ENCODE measurements at regions not wholly inside any gene's neighbourhood (a gene's known extent, or its start where the extent isn't known, plus 50 kb on each side); places are given as distances from the start of the nearest gene placed in this dataset.

DNA sequence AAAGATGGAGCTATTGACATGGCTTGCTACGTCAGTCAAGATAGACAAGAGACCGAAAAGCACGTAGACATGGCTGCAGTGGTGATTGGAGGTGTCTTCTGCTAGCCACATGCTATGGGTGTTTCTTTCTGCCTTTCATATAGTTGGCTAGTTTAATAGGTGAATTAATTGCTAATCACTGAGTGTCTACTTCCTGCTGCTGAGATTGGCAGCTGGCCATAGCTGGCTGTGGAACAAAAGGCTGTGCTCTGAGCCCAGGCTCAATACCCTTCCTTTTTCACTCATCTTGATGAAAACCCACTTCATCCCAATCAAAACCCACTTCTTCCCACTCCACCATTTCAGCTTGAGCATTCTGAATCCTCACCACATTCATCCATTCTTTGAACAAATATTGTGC is 221.4 kb upstream of the MAF start:
- no peaks in the 10 kb centered on the region for H3K9me3 Mint-ChIP-seq (ENCODE audit: unreplicated experiment)
- no peak overlapping the region for H3K4me3 Mint-ChIP-seq (ENCODE audit: unreplicated experiment)
- CTCF ChIA-PET: no interaction called here
- no peak overlapping the region for H3K4me3 ChIP-seq (ENCODE audit: low read depth, low read length)
- POLR2A ChIA-PET: no interaction called here
- TF ChIP-seq, protein P1, sequence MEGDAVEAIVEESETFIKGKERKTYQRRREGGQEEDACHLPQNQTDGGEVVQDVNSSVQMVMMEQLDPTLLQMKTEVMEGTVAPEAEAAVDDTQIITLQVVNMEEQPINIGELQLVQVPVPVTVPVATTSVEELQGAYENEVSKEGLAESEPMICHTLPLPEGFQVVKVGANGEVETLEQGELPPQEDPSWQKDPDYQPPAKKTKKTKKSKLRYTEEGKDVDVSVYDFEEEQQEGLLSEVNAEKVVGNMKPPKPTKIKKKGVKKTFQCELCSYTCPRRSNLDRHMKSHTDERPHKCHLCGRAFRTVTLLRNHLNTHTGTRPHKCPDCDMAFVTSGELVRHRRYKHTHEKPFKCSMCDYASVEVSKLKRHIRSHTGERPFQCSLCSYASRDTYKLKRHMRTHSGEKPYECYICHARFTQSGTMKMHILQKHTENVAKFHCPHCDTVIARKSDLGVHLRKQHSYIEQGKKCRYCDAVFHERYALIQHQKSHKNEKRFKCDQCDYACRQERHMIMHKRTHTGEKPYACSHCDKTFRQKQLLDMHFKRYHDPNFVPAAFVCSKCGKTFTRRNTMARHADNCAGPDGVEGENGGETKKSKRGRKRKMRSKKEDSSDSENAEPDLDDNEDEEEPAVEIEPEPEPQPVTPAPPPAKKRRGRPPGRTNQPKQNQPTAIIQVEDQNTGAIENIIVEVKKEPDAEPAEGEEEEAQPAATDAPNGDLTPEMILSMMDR (IDR thresholded peaks at IDR 0.05; ENCODE audit: insufficient read depth in 1 of 2, low read depth in 1 of 2, low read length in 1 of 2, severe bottlenecking in 1 of 2, unreplicated experiment in 1 of 2): no peak
- H3K36me3 ChIP-seq (ENCODE audit: control insufficient read depth, insufficient read depth, low read length): no peaks in the 10 kb centered on the region
- no peaks in the 10 kb centered on the region for H3K4me1 ChIP-seq
- no TSS peak for BruUV-seq (replicated peaks)
- intact Hi-C loops (cut with micrococcal nuclease; ENCODE audit: unreplicated experiment): no loop called here
- H3K9me3 ChIP-seq: no peaks in the 10 kb centered on the region
- H3K4me1 Mint-ChIP-seq (ENCODE audit: low read depth, unreplicated experiment): no peaks in the 10 kb centered on the region
- DNase-seq: no peak
- H3K27me3 ChIP-seq (replicated peaks; ENCODE audit: control insufficient read depth, insufficient read depth, low read length): peaks cover 1% of the 10 kb centered on the region; the same call in 1 of the 2 replicates
- no peak overlapping the region for H3K27ac Mint-ChIP-seq (ENCODE audit: unreplicated experiment)
- no peaks in the 10 kb centered on the region for H3K36me3 Mint-ChIP-seq (ENCODE audit: insufficient read depth, unreplicated experiment)
- peaks cover 4% of the 10 kb centered on the region for H3K27me3 Mint-ChIP-seq (ENCODE audit: insufficient read depth, unreplicated experiment)

DNA sequence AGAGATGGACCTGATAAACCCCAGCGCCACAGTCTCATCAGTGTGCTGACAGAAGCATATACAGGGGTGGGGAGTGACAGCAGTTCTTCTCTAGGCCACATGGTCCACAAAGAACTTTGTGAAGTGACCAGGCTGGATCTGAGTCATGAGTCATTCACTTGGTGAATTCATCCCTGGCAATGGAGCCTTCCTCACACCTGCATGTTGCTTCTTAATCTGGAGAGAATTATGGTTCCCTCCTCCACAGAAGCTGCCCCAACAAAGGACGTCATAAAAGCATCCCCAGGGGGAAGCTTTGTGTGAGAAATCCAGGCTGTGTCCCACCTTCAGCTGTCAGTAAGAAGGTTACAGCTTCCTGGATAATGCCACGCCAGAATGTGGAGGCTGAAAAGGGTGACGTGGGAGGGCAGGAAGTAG is 215.6 kb upstream of the MAF start:
- no peaks in the 10 kb centered on the region for H3K9me3 Mint-ChIP-seq (ENCODE audit: unreplicated experiment)
- TF ChIP-seq, protein P1 (IDR thresholded peaks at IDR 0.05; ENCODE audit: insufficient read depth in 1 of 2, low read depth in 1 of 2, low read length in 1 of 2, severe bottlenecking in 1 of 2, unreplicated experiment in 1 of 2): no peak
- H3K36me3 Mint-ChIP-seq (ENCODE audit: insufficient read depth, unreplicated experiment): no peaks in the 10 kb centered on the region
- Histone ChIP-seq H3K36me3 (ENCODE audit: control insufficient read depth, insufficient read depth, low read length) (no peaks in the 10 kb centered on the region), H3K4me1 (no peaks in the 10 kb centered on the region; the same call in 1 of the 2 replicates), H3K9me3 (no peaks in the 10 kb centered on the region), H3K27me3 (replicated peaks; ENCODE audit: control insufficient read depth, insufficient read depth, low read length) (peaks cover 1% of the 10 kb centered on the region; the same call in 1 of the 2 replicates), H3K4me3 (ENCODE audit: low read depth, low read length) (no peak overlapping the region)
- BruUV-seq (replicated peaks): no TSS peak
- CTCF ChIA-PET: no interaction called here
- H3K27me3 Mint-ChIP-seq (ENCODE audit: insufficient read depth, unreplicated experiment): no peaks in the 10 kb centered on the region
- H3K4me3 Mint-ChIP-seq (ENCODE audit: unreplicated experiment): no peak overlapping the region
- intact Hi-C loops (cut with micrococcal nuclease; ENCODE audit: unreplicated experiment): no loop called here
- POLR2A ChIA-PET: no interaction called here
- no peak for DNase-seq
- no peak overlapping the region for H3K27ac Mint-ChIP-seq (ENCODE audit: unreplicated experiment)
- peaks cover under 1% of the 10 kb centered on the region for H3K4me1 Mint-ChIP-seq (ENCODE audit: low read depth, unreplicated experiment)

DNA sequence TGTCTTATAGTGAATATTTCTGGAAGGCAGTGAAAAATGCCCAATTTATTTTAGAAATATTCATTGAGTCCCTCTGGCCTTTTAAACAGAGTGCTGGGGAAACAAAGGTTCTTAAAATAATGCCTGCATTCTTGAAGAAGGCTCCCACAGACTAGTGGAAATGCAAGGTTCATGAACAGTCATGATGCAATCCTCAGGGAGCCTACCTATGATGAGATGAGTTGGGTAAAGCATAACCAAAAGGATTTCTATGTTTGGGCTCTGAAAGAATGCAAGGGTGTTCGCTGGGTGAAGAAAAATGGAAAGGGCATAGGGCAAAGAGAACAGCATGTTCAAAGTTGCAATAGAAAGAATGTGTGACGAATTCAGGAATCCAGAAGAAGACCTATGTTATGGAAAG is 214.5 kb upstream of the MAF start:
- Mint-ChIP-seq H3K9me3 (ENCODE audit: unreplicated experiment) (no peaks in the 10 kb centered on the region), H3K27me3 (ENCODE audit: insufficient read depth, unreplicated experiment) (no peaks in the 10 kb centered on the region), H3K27ac (ENCODE audit: unreplicated experiment) (no peak overlapping the region), H3K4me1 (ENCODE audit: low read depth, unreplicated experiment) (peaks cover 9% of the 10 kb centered on the region), H3K36me3 (ENCODE audit: insufficient read depth, unreplicated experiment) (no peaks in the 10 kb centered on the region), H3K4me3 (ENCODE audit: unreplicated experiment) (no peak overlapping the region)
- BruUV-seq (replicated peaks): no TSS peak
- Histone ChIP-seq H3K4me3 (ENCODE audit: low read depth, low read length) (no peak overlapping the region), H3K36me3 (ENCODE audit: control insufficient read depth, insufficient read depth, low read length) (no peaks in the 10 kb centered on the region), H3K4me1 (peaks cover 9% of the 10 kb centered on the region), H3K9me3 (no peaks in the 10 kb centered on the region), H3K27me3 (replicated peaks; ENCODE audit: control insufficient read depth, insufficient read depth, low read length) (no peaks in the 10 kb centered on the region)
- TF ChIP-seq, protein P1 (IDR thresholded peaks at IDR 0.05; ENCODE audit: insufficient read depth in 1 of 2, low read depth in 1 of 2, low read length in 1 of 2, severe bottlenecking in 1 of 2, unreplicated experiment in 1 of 2): no peak
- intact Hi-C loops (cut with micrococcal nuclease; ENCODE audit: unreplicated experiment): no loop called here
- no peak for DNase-seq
- POLR2A ChIA-PET: no interaction called here
- CTCF ChIA-PET: no interaction called here

All from Caco-2 (cell line).